ENCODE measurements at regions not wholly inside any gene's neighbourhood (a gene's known extent, or its start where the extent isn't known, plus 50 kb on each side); places are given as distances from the start of the nearest gene placed in this dataset.

GRCh38 chr4:120130786-120131185 lies 64.1 kb upstream of the MAD2L1 start:
- in situ Hi-C loops (cut with HindIII; ENCODE audit: extremely low pct_ligation_motif_present, low pct_unique_long_range_greater_than_20kb): no loop called here
- Histone ChIP-seq H3K27ac (ENCODE audit: extremely low read length, insufficient read depth, low read length) (no peak overlapping the region), H3K36me3 (replicated peaks in 1 of 2; ENCODE audit: control insufficient read depth in 1 of 2, insufficient read depth in 2 of 2, low read length in 2 of 2) (no peaks in the 10 kb centered on the region), H3K9ac (ENCODE audit: insufficient read depth, low read depth, low read length) (no peak overlapping the region), H3K79me2 (ENCODE audit: insufficient read depth, low read length) (no peaks in the 10 kb centered on the region), H3K4me3 (replicated peaks in 1 of 3; ENCODE audit: insufficient read depth in 1 of 3, low read depth in 2 of 3, low read length in 3 of 3) (no peak overlapping the region), H4K20me1 (ENCODE audit: insufficient read depth, low read length) (no peaks in the 10 kb centered on the region), H3K4me2 (ENCODE audit: low read depth, low read length) (no peak overlapping the region), H2AFZ (ENCODE audit: low read length) (no peak overlapping the region), H3K9me3 (ENCODE audit: low read length) (no peaks in the 10 kb centered on the region), H3K27me3 (ENCODE audit: control insufficient read depth in 1 of 2, insufficient read depth in 2 of 2, low read length in 2 of 2) (no peaks in the 10 kb centered on the region), H3K4me1 (ENCODE audit: insufficient read depth, low read length) (no peaks in the 10 kb centered on the region)
- 0% methylated on average over 2 of the region's 2 CpGs for WGBS (ENCODE audit: low lambda C conversion rate)
- intact Hi-C loops (cut with micrococcal nuclease; ENCODE audit: unreplicated experiment): no loop called here
- ChIA-PET CTCF (ENCODE audit: low intra/inter-chr PET ratio, low total read pairs) (no interaction called here), POLR2A (no interaction called here)
- ATAC-seq (no peak), DNase-seq (ENCODE audit: low spot score) (no peak), FAIRE-seq (no peak)
- no peak for TF ChIP-seq SAP130 (CRISPR knock-in tag; IDR thresholded peaks at IDR 0.05; ENCODE audit: low read depth)
- TF ChIP-seq CREM (IDR thresholded peaks at IDR 0.05): no peak
- no peak for TF ChIP-seq CREM (CRISPR knock-in tag; IDR thresholded peaks at IDR 0.05)
- no peak for TF ChIP-seq PAX8 (CRISPR knock-in tag; IDR thresholded peaks at IDR 0.05; ENCODE audit: borderline replicate concordance)
- no peak for TF ChIP-seq DRAP1 (CRISPR knock-in tag; IDR thresholded peaks at IDR 0.05)
- no peak for TF ChIP-seq ZNF414 (CRISPR knock-in tag; IDR thresholded peaks at IDR 0.05)
- no peak for TF ChIP-seq BRD4 (CRISPR knock-in tag; IDR thresholded peaks at IDR 0.05)
- no peak for TF ChIP-seq ZNF598 (CRISPR knock-in tag; IDR thresholded peaks at IDR 0.05; ENCODE audit: borderline replicate concordance)
- TF ChIP-seq TBX2 (CRISPR knock-in tag; IDR thresholded peaks at IDR 0.05; ENCODE audit: borderline replicate concordance): no peak
- TF ChIP-seq ZBTB39 (CRISPR knock-in tag; IDR thresholded peaks at IDR 0.05): no peak
- no peak for TF ChIP-seq ZNF724P (CRISPR knock-in tag; IDR thresholded peaks at IDR 0.05; ENCODE audit: borderline replicate concordance)
- no peak for TF ChIP-seq RAD51 (IDR thresholded peaks at IDR 0.05; ENCODE audit: borderline replicate concordance)
- no peak for TF ChIP-seq SSRP1 (CRISPR knock-in tag; IDR thresholded peaks at IDR 0.05)
- TF ChIP-seq ZNF18 (CRISPR knock-in tag; IDR thresholded peaks at IDR 0.05; ENCODE audit: insufficient replicate concordance): no peak
- no peak for TF ChIP-seq ZNF180 (CRISPR knock-in tag; IDR thresholded peaks at IDR 0.05; ENCODE audit: borderline replicate concordance, low read depth)
- BruUV-seq (replicated peaks): no TSS peak

Data from HepG2 (cell line).